NCI-H2029 treated with DMSO at 0.1 percent for 48 hours (cell line): ENCODE measurements at regions not wholly inside any gene's neighbourhood (a gene's known extent, or its start where the extent isn't known, plus 50 kb on each side); places are given as distances from the start of the nearest gene placed in this dataset.

Source experiments
- DNase-seq: peaks from one replicate; lab custom pipeline; 2025; lab: John Stamatoyannopoulos, UW

DNA sequence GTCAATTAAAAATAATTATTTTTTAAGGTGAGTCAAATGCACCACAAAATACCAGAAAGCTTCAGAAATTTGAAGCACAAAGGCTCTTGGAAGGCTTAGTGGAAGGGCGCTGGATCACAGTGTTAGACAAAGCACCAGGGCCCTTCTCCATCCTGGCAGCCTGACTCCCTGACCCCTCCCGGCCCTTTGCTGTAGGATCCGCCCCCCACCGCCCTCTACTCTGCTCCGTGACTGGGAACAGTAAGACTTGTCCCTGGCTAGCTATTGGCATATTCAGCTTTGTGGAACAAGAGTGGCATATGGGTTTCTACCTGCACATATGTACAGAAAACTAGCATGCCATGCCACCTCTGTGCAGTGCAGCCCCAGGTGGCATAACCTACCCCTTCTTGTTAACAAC lies 222.1 kb downstream of the SYK start:
- DNase-seq: no peak

DNA sequence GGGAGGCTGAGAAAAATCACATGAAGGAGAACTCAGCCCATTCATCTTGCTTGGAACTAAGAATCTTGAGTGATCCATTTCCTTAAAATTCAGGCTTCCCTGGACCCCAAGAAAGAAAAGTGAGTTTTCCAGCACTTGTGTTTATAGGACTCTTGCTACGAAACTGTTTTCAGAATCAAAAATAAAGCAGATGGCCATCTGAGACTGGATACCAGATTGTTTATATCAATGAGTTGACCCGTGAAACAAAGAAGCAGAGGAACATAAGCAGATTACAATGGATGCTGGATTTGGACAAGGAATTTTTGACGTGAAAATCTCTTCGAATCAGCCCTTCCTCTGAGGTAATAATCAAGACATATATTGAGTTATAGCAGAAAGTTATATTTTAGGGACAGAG lies 223.2 kb downstream of the SYK start:
- DNase-seq: no peak

DNA sequence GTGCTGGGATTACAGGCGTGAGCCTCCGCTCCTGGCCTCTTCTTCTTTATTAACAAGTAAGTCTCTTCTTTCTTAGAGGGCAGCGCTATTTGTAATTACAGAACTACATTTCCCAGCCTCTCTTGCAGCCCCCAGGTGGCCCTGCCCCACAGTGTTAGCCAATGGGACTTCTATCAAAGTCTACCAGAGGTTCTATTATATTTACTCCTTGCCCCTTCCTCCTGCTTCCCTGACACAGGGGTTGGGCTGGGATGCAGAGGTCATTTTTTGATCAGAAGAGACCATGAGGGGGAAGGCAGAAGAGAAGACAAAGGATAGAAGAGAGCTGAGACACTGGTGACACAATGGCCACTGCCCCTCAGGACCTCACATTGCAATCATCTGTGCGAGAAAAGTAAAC lies 224.2 kb downstream of the SYK start:
- no peak for DNase-seq

DNA sequence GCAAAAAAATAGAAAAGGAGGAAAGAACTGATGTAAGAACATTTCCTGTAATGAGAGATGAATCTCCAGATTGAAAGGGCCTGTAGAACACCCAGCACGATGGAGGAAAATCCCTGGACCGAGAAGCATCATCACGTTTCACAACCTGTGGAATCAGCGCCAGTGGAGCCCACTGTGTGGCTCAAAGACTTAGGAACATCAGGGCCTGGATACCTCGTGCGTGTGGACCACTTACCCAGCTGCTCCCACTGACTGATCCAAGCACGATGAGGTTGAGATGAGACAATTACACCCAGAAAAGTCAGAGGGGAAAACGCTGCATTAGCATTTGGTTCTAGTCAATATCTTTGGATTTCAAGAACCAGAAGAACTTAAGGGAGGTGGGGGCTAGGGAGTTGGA lies 224.6 kb downstream of the SYK start:
- DNase-seq: no peak

DNA sequence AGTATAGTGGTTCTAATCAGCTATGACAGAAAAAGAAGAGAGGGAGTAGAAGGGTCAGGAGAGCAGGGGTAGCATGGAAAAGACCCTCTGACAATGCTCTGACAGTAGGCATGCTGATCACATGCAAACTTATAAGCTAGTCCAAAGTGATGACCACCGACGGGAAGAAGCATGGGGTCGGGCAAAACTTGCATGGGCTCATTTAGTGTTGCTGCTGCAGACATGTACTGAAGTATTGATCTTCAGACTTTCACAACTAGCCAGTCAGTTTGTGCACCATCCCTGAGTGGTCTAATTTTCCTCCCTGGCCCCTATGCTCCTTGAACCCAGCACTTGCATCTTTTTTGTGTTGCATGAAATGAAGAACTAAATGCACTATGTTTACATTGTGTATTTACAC lies 225.4 kb downstream of the SYK start:
- no peak for DNase-seq

DNA sequence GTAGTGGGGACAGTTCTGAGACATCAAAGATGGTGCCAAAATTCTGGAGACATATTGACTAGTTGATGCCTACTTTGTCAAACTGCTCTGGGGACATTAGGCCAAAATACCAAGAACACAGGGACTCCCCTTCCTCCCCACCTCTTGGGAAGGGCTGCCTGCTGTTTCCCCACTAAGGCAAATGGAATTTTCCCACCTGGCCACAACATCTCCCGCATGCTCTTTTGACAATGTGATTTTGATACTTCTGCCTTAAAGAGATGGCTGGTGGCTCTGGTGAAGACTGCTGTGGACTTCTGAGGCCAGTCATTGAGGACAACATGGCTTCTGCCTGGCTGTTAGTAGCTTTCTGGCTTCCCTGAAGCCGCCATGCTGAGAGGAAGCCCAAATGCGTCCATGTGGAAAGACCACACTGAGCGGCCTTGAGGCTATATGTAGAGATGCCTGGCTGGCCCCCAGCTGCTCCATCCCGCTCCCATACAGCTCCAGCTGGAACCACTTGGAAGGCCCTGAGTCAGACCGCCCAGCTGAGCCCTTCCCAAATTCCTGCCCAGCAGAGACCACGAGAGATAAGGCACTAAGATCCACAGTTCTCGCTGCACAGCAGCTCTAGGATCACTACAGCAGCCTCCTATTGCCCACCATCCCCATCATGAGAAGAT lies 226.7 kb downstream of the SYK start:
- no peak for DNase-seq

DNA sequence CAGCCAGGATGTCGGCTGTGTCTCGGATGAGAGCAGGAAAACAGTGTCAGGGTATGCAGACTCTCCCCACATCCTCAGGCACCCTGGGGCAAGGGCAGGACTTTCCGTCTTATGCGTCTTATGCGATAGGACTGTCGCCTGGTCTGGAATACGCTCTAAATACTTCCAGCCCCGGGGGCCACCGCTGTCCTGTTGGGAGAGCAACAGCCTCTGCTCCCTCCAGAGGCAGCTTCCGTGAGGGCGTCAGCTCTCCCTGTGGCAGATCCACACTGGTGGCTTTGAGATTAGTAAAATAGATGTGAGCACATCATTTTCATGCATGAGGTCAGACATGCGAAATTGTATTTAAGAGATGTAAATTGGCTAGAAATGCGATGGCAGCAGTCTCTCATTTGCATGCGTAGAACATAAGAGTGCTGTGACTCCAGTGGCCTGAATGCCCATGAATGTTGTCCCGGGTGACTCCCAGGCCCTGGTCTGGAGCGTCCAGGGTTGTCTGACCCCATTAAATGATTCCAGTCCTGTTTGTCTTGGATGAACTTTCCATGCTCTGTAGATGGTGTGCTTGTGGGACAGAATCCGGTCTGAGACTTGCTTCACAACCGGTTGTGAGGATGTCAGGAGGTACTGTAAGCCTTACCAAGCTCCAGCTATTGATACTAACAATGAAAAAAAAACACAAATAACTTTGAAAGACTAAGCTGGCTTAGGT lies 228.2 kb downstream of the SYK start:
- DNase-seq: no peak

DNA sequence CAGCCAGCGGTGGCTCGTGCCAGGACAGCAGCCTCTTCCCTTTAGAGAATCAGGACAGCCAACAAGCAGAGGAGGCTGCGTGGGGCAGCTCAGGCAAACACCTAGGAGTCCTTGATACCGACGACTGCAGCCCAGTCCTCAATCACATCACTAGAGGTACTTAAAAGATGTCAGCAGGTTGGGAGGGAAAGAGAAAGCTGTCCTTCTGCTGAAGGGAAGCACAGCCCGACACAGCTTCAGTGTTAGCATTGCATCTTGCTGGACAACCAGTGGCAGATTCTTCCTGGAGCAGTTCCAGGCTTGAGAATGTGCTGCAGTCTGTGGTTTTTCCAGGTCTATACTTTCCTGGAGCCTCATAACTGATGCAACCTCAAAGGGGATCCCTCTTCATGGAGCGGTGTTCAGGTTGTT lies 230.5 kb downstream of the SYK start:
- DNase-seq: no peak

DNA sequence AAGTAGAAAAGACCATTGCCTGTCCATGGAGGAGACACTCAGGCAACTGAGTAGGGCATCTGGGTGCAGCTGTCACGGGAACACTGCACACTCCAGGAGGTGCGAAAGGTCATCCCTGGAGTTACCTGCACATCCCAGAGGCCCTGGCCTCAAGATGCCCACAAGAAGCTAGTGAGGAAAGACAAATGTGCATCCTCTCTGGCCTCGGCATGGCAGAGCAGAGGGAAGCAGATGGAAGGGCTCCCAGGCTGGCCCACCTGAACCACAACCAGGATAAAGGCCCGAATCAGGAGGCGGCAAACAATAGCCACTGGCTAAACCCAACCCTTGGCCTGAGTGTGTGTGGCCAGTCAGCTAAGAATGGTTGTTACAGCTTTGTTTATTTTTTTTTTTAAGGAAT lies 231.7 kb downstream of the SYK start:
- no peak for DNase-seq

DNA sequence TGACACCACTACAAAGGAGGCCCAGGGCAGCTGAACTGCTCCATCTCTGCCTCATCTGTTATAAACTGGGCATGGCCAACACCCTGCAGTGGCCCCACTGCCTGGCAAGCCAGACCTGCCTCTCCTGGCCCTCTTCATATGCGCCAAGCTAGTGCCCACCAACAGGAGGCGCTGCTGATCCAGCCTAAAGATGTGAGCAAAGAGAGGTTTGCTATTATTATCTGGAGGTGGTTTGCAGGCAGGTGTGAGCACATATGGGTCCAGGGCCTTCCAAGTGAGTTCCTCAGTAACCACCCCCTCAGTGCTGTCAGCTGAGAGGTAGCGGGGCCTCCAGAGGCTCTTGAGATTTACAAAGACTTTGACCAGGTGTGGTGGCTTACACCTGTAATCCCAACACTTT lies 232.2 kb downstream of the SYK start:
- no peak for DNase-seq

DNA sequence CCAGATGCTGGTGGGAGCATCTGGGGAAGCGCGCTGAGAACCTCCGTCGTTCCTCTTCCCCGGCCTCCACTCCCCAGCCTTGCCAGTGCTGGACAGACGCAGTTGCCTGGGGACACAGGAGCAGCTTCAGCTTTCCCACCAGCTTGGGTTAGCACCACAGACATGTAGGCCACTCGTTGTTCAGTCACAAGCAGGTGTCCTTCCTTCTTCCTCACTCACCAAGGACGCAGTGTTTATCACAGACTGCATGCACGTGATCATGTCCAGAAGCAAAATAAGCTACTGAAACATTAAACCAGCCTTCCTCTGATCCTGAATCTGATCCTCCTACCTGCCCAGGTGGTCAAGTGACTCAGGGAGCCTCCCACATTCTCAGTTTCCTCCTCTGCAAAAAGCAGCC lies 232.9 kb downstream of the SYK start:
- no peak for DNase-seq

DNA sequence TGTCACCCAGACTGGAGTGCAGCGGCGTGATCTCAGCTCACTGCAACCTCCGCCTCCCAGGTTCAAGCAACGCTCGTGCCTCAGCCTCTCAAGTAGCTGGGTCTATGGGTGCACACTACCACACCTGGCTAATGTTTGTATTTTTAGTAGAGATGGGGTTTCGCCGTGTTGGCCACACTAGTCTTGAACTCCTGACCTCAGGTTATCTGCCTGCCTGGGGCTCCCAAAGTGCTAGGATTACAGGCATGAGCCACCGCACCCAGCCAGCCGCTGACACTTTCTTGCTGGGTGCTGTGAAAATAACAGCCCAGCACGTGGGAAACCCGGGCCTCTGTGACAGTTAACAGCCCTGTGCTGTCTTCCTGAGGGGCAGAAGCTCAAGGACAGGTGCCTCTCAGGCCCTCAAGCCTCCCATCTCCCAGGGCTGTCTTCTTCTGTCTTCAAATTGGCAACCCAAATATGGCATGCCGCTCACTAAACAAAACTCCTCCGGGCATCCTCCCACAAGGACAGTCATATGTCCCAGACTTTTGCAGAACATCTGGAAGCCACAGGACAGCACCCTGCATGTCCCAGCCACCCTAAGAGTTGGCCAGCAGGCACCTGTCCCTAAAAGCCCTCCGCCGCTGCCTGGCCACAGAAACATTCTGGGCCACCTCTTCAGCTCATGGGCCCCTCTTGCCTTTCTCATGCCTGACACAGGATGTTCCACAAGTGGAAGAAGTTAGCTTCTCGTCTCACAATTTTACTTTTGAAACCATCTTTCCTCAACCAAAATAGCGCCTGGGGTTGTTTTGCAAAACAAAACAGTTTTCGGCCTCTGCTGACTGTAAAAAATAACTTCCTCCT lies 233.6 kb downstream of the SYK start:
- no peak for DNase-seq

DNA sequence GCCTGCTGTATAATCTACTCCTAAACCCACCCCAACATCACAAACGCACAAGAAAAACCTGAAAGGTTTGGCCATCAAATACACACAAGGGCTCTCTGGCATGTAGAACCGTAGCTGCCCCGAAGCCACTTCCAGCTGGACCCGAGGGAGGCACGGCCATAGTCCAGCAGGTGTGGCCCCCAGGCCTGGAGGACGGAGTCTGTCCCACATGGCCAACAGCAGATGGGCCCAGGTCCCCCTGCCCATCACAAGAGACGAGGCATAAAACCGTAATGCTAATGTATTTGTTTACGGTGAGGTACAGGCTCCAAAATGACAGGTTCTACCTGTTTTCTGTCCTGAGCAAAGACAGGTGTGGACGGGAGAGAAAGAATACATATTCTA lies 234.2 kb downstream of the SYK start:
- no peak for DNase-seq

DNA sequence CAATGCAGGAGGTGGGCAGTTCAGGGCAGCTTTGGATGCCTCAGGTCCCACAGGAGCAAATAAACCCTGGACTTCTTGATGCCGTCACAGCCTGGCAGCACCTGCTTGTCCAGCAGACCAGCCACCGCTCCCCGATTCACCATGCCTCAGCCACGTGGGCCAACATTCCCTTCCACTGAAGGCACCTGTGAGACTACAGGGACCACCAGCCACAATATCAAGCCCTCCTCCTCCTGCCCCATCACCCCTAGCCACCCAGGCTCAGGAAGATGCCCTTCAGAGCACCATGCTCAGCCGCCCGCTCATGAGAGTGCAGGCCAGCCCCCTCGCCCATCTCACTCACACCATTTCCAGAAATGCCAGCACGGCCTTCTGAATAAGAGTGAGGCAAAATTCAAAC lies 234.7 kb downstream of the SYK start:
- no peak for DNase-seq

DNA sequence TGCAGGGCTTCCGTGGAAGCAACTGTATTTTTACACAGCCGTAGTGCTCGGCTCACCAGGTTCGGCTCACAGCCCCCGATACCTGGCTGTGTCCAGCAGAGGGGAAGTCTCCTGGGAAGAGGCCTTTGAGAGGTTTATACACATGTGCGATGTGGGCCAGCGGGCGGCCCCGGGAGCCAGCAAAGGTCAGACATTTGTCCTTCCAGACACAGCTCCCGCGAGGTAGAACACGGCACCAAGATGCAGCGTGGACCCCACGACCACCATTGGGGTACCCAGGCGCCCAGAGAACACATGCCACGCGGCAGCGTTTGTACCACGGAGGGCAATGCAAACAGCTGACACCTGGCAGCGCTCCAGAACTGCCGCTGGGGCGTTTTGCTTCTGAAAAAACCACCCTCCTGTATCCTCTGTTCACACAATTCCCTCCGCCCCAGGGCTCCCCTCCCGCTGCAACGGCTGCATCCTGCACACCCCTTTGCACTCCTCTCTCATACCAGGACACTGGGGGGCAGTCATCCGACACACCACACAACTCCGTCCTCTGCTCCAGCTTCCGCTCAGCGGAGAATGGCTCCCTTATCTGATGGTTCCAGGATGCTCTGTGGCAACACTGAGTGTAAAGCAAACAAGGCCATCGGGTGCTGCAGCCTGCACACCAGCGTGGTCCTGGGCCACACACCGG lies 235.3 kb downstream of the SYK start:
- peak; percentile 66 for DNase-seq

DNA sequence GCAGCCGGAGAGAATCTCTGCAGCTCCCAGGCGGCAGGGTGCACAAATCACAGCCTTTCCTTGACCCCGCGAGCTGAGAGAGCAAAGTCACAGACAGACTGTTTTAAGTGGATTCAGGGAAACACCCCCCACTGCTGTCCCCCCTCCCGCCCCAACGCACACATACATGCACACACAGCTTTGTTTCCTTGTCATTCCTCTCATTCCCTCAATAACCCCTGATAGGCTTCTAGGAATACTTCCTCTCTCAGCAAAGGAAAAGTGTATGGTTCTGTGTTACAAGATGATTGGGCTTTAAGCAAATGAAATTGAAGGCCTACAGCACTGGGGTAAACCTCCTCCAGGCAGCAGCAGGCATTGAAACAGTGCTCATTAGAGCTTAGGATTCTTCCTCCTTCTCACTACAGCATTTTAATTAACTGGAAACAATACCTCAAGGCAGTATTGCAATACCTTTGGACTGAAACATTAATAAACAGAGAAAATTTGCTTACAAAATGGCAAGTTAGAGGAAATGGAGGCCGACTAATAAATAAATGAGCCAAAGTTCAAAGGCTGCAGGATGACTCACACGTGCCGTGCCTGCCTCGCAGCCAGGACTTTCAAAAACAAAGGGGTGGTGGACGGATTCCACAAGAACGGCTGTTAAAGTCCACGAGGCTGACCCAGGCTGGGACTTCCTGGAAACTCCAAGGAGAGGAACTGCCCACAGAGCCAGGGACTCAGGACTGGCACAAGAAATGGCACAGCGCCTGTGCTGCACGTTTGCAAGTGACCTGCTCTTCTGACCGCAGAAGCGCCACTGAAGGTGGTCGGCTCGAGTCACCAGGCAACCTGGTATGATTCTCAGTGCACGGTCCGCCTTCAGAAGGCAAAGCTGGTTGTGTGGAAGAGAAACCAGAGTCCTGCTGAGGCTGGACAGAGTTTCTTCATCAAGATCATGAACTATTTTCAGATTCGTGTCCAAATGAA lies 236.2 kb downstream of the SYK start:
- no peak for DNase-seq

DNA sequence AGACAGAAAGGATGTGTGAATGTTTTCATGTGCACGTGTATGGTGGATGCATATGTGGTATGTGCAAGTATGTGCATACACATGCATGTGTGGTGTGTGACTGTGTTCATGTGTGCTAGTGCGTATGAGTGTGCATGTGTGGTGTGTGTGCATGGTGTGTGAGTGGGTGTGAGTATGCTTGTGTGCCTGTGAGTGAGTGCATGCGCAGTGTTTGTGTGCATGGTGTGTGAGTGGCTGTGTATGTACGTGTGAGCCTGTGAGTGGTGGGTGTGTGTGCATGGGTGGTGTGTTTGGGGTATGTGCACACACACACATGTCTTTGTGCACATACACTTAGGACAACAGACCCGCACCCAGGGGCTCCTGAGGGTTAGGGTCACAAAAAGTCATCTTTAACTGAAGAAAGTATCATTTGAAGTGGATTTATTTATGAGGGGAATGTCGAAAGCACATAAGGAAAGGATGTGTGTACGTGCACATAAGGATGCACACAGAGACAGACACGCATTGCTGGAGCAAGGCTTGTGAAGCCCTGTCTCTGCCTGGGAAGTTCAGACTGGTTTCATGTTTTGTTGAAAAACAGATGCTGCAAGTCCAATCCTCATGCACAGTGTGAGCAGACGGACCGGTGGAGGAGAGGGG lies 237.0 kb downstream of the SYK start:
- DNase-seq: no peak

DNA sequence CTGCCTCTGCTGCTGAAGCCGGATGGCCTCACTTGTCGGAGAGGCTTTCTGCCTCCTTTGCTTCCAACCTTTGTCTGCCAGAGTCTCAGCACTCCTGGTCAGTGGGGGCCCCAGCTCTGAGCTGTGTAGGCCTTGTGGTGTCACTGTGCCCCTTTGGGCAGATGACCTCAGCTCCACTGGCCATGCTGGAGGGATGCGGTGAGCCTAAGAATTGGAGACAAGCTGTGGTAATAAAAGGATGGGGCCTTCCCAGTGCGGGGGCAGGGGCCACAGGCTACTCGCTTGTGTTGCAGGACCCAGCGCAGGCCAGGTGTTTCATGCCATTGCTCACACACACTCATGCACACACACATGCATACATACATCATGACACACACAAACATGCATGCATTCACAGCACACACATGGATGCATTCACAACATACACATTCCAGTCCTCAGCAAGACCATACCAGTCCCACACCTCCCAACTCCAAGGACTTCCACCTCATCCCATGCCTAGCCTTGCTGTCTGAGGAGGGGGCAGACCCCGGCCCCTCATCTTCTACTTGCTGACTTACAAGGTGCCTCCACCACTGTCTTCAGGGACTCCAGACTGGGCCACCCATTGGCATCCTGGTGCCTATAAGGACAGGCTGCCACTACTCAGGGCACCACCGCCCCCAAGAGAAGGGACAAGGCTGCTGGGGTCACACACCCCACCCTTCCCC lies 237.7 kb downstream of the SYK start:
- no peak for DNase-seq

DNA sequence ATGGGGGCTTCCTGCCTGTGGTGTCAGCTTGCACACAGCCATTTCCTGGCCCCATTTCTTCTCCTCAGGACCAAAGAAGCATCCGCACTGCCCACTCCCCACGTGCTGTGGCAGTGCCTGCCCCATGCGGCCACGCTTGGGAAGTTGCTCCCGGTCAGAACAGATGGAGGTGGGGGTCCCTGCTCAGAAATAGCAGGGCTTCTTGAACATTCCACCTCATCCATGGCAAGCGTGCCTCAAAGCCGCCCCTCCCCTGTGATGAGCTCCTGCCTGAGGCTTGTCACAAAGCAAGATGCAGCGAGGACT lies 238.2 kb downstream of the SYK start:
- DNase-seq: no peak
